ENCODE measurements at regions not wholly inside any gene's neighbourhood (a gene's known extent, or its start where the extent isn't known, plus 50 kb on each side); places are given as distances from the start of the nearest gene placed in this dataset.

- intact Hi-C loops (cut with micrococcal nuclease): no loop called here
- H3K9me3 ChIP-seq (replicated peaks): no peaks in the 10 kb centered on the region
- H3K36me3 ChIP-seq: no peaks in the 10 kb centered on the region
- DNase-seq: no peak
- no peak overlapping the region for H3K27ac ChIP-seq (replicated peaks)
- no peak for TF ChIP-seq CTCF (IDR thresholded peaks at IDR 0.05; ENCODE audit: borderline replicate concordance)
- H3K4me1 ChIP-seq: no peaks in the 10 kb centered on the region
- H3K27me3 ChIP-seq (ENCODE audit: low read depth): peaks cover 25% of the 10 kb centered on the region
- H3K4me3 ChIP-seq: no peak overlapping the region
These were observed 98.9 kb upstream of the ISX start for GRCh38 chr22:34966980-34967565.

GRCh38 chr22:34969001-34969790, 96.8 kb upstream of the ISX start:
- Histone ChIP-seq H3K9me3 (replicated peaks) (no peaks in the 10 kb centered on the region), H3K27ac (replicated peaks) (no peak overlapping the region), H3K4me3 (no peak overlapping the region), H3K27me3 (ENCODE audit: low read depth) (peaks cover 42% of the 10 kb centered on the region), H3K4me1 (no peaks in the 10 kb centered on the region), H3K36me3 (no peaks in the 10 kb centered on the region)
- intact Hi-C loops (cut with micrococcal nuclease): no loop called here
- TF ChIP-seq CTCF (IDR thresholded peaks at IDR 0.05; ENCODE audit: borderline replicate concordance): no peak
- no peak for DNase-seq

- intact Hi-C loops (cut with micrococcal nuclease): no loop called here
These were observed 94.5 kb upstream of the ISX start for GRCh38 chr22:34971456-34971855.

DNA sequence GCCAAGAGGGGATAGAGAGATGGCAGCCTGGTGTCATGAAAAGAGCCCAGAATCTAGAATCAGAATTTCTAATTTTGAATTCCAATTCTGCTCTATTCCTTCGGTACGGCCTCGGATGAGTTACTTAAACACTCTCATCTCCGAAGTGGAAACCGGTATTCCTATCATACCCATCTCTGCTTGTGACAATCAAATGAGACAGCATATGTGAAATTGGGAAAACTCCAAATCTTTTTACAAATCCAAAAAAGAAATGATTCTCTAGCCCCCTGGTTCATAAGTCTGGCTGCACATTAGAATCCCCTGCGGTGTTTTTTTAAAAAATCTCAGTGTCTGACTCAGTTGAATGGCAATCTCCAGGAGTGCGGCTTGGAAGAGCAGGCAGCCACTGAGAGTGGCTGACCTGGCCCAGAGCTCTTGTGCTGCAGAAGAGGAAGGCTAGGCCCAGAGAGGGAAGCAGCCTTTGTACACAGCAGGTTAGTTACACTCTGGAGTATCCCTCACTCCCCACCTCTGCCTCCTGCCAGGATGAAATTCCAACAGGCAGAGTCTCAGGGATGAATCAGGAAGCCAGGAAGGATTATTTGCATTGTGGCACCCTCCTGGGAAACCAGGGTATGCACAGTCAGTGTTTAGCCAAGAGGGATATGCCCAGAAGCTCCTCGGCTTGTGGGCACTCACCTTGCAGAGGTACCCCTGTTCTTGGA, 93.6 kb upstream of the ISX start:
- peaks cover 8% of the 10 kb centered on the region for H3K9me3 ChIP-seq (replicated peaks)
- intact Hi-C loops (cut with micrococcal nuclease): no loop called here
- no peak overlapping the region for H3K27ac ChIP-seq (replicated peaks)
- H3K4me3 ChIP-seq: no peak overlapping the region
- no peaks in the 10 kb centered on the region for H3K36me3 ChIP-seq
- no peaks in the 10 kb centered on the region for H3K4me1 ChIP-seq
- H3K27me3 ChIP-seq (ENCODE audit: low read depth): peaks cover 49% of the 10 kb centered on the region
- TF ChIP-seq CTCF (IDR thresholded peaks at IDR 0.05; ENCODE audit: borderline replicate concordance): no peak
- no peak for DNase-seq

More at GRCh38 chr22:34971456-34971855, 94.5 kb upstream of the ISX start:
- Histone ChIP-seq H3K9me3 (replicated peaks) (peaks cover 7% of the 10 kb centered on the region), H3K4me3 (no peak overlapping the region), H3K27ac (replicated peaks) (no peak overlapping the region), H3K36me3 (no peaks in the 10 kb centered on the region), H3K27me3 (ENCODE audit: low read depth) (peaks cover 42% of the 10 kb centered on the region), H3K4me1 (no peaks in the 10 kb centered on the region)
- TF ChIP-seq CTCF (IDR thresholded peaks at IDR 0.05; ENCODE audit: borderline replicate concordance): no peak
- no peak for DNase-seq

- Histone ChIP-seq H3K36me3 (no peaks in the 10 kb centered on the region), H3K4me1 (no peaks in the 10 kb centered on the region), H3K4me3 (no peak overlapping the region), H3K27ac (replicated peaks) (no peak overlapping the region), H3K9me3 (replicated peaks) (peaks cover 8% of the 10 kb centered on the region), H3K27me3 (ENCODE audit: low read depth) (peaks cover 47% of the 10 kb centered on the region)
- intact Hi-C loops (cut with micrococcal nuclease): no loop called here
- no peak for TF ChIP-seq CTCF (IDR thresholded peaks at IDR 0.05; ENCODE audit: borderline replicate concordance)
- no peak for DNase-seq
These were observed 92.9 kb upstream of the ISX start for GRCh38 chr22:34973016-34973415.

Measured in left ventricle myocardium inferior (tissue), 1 donor.